A549 (cell line): ENCODE measurements at regions not wholly inside any gene's neighbourhood (a gene's known extent, or its start where the extent isn't known, plus 50 kb on each side); places are given as distances from the start of the nearest gene placed in this dataset.

Experiments
- BHLHE40 ChIP-seq: IDR thresholded peaks from 2 replicates; pipeline ENCODE4 v1.6.1; 2012; ENCODE audit warnings: low read depth, low read length, inconsistent platforms
- CBX8 ChIP-seq: fragments of 200-600 bp; sonication (generic); IDR thresholded peaks from 2 replicates; pipeline ENCODE4 v1.6.1; 2016
- CTCF ChIP-seq: fragments of >200 bp; sonication (Bioruptor Twin); formaldehyde crosslinking; IDR thresholded peaks from 3 replicates; pipeline ENCODE4 v1.5.1; 2016
- ELK1 ChIP-seq: fragments of 150-350 bp; IDR thresholded peaks from 2 replicates; pipeline ENCODE4 v1.6.1; 2014; ENCODE audit warnings: low read depth, mild to moderate bottlenecking, low read length
- FOSL2 ChIP-seq, 2 experiments: fragments of 450-650 bp in 1 of 2; fragments of >200 bp in 1 of 2; sonication (Bioruptor Twin) in 1 of 2; formaldehyde crosslinking; IDR thresholded peaks; 2 replicates each; pipeline versions ENCODE4 v1.5.0 to v1.6.1; 2016 to 2020; ENCODE audit warnings: mild to moderate bottlenecking in 1 of 2, moderate library complexity in 1 of 2
- JUN ChIP-seq, 2 experiments: fragments of >200 bp; sonication (Bioruptor Twin); formaldehyde crosslinking; IDR thresholded peaks; 2 replicates in 1 of 2; 3 replicates in 1 of 2; pipeline ENCODE4 v1.6.1; 2016 to 2017
- MAFK ChIP-seq: fragments of 450-650 bp; IDR thresholded peaks from 2 replicates; pipeline ENCODE4 v1.6.1; 2014; ENCODE audit not compliant: partially characterized antibody
- PBX3 ChIP-seq: IDR thresholded peaks from 2 replicates; pipeline ENCODE4 v1.6.1; 2012
- POLR2A ChIP-seq: IDR thresholded peaks from 2 replicates; pipeline ENCODE4 v1.6.1; 2012; ENCODE audit warnings: mild to moderate bottlenecking, low read length
- RCOR1 ChIP-seq: fragments of 150-350 bp; IDR thresholded peaks from 2 replicates; pipeline ENCODE4 v1.6.1; 2014; ENCODE audit warnings: antibody characterized with exemption, low read length, low read depth
- RFX5 ChIP-seq: fragments of 450-650 bp; IDR thresholded peaks from 2 replicates; pipeline ENCODE4 v1.7.1; 2014; ENCODE audit warnings: antibody characterized with exemption, mild to moderate bottlenecking, moderate library complexity
- SMC3 ChIP-seq: fragments of >200 bp; sonication (Bioruptor Twin); formaldehyde crosslinking; IDR thresholded peaks from 3 replicates; pipeline ENCODE4 v1.6.1; 2018; ENCODE audit warnings: inconsistent platforms
- SREBF2 ChIP-seq: fragments of 450-650 bp; IDR thresholded peaks from 2 replicates; pipeline ENCODE4 v1.6.1; 2014; ENCODE audit warnings: mild to moderate bottlenecking, moderate library complexity

- TF ChIP-seq SMC3 (no peak), CTCF (no peak), POLR2A (no peak), PBX3 (no peak), CBX8 (no peak), MAFK (no peak), FOSL2 (IDR thresholded peaks at IDR 0.05) (no peak), FOSL2 (CRISPR knock-in tag; IDR thresholded peaks at IDR 0.05) (no peak), ELK1 (no peak), RCOR1 (no peak), BHLHE40 (no peak), SREBF2 (no peak), JUN (IDR thresholded peaks at IDR 0.05) (no peak), RFX5 (no peak)
These were observed 86.2 kb upstream of the PTPRK start for GRCh38 chr6:128606611-128607010.
